ENCODE measurements at regions not wholly inside any gene's neighbourhood (a gene's known extent, or its start where the extent isn't known, plus 50 kb on each side); places are given as distances from the start of the nearest gene placed in this dataset.

DNA sequence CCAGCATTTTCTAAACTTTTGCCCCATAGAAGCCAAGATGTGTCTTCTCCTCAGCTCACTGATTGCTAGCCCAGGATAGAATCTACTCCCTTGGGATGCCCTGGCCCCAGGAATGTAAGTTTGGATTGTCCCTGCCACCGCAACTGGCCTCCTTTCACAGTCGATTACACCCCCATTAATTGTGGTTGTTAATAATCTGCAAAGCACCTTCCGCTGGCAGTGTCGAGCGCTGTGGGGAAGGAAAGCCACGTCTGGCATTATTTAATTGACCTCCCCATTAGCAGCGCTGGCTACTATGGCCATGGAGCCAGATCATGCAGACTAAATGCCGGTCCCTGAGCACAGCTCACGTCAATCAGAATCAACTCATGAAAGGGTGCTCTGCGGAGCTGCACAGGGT, 597.3 kb upstream of the PLXNA2 start:
- no peak for TF ChIP-seq CTCF (conservative IDR thresholded peaks at IDR 0.05; ENCODE audit: low read depth, low read length)
- no peak for DNase-seq (ENCODE audit: low read depth)
- H3K4me3 ChIP-seq (ENCODE audit: low read depth, low read length) = no peak overlapping the region

DNA sequence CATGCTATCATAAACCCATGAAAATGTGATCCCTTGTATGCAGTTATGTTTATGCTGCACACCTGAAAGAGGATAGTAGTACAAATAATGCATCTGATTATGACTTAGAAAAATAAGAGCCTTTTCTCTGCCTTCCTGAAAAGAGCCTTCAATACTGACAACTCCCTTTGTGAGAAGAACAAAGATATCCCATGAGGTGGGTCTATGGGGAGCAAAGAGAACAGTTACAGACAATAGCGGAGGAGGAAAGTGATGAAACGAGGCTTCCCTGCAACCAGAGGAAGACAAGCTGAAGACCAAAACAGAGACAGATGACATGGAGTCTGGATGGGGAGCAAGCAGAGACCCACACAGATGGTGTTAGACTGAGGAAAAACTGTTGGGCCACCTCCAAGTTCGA, 598.3 kb upstream of the PLXNA2 start:
- TF ChIP-seq CTCF (conservative IDR thresholded peaks at IDR 0.05; ENCODE audit: low read depth, low read length) = no peak
- DNase-seq (ENCODE audit: low read depth) = no peak
- H3K4me3 ChIP-seq (ENCODE audit: low read depth, low read length) = no peak overlapping the region

DNA sequence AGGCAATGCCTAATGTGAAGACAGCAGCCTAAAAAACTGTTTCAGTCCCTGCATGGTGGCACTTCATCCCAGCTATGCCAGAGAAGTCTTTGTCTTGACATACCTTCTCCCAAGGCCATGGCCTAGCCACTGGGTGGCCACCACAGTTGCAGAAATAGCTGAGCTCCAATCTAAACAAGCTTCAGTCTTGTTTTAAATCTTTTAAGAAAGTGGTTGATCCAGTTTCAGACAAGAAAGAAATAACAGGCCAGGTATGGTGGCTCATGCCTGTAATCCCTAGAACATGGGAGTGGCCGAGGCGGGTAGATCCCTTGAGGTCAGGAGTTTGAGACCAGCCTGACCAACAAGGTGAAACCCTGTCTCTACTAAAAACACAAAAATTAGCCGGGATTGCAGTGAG, 600.0 kb upstream of the PLXNA2 start:
- H3K4me3 ChIP-seq (ENCODE audit: low read depth, low read length) = no peak overlapping the region
- no peak for TF ChIP-seq CTCF (conservative IDR thresholded peaks at IDR 0.05; ENCODE audit: low read depth, low read length)
- no peak for DNase-seq (ENCODE audit: low read depth)

DNA sequence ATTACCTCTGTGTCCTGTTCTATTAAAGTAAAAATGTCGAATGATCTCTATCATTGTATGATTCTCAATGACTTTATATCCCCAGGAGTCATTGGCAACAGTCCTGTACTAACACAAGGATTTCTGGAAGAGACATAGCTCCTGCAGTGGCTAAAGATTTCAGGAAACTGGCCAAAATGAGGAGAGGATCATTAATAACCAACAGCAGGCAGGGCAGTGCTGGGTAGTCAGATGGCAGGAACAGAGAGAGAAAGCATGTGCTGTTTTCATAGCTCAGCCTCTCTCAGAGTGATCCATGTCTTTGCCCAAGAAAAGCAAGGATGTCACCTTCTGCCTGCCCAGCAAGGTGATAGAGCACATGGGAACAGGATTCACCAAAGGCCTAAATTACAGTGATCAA, 604.7 kb upstream of the PLXNA2 start:
- DNase-seq (ENCODE audit: low read depth) = no peak
- H3K4me3 ChIP-seq (ENCODE audit: low read depth, low read length) = no peak overlapping the region
- no peak for TF ChIP-seq CTCF (conservative IDR thresholded peaks at IDR 0.05; ENCODE audit: low read depth, low read length)

GRCh38 chr1:208850442-208850841, 606.3 kb upstream of the PLXNA2 start:
- no peak for TF ChIP-seq CTCF (conservative IDR thresholded peaks at IDR 0.05; ENCODE audit: low read depth, low read length)
- no peak overlapping the region for H3K4me3 ChIP-seq (ENCODE audit: low read depth, low read length)
- no peak for DNase-seq (ENCODE audit: low read depth)

- no peak for TF ChIP-seq CTCF (conservative IDR thresholded peaks at IDR 0.05; ENCODE audit: low read depth, low read length)
- no peak for DNase-seq (ENCODE audit: low read depth)
- no peak overlapping the region for H3K4me3 ChIP-seq (ENCODE audit: low read depth, low read length)
Measured at GRCh38 chr1:208851366-208851765, 607.2 kb upstream of the PLXNA2 start.

GRCh38 chr1:208852911-208853310, 608.7 kb upstream of the PLXNA2 start:
- TF ChIP-seq CTCF (conservative IDR thresholded peaks at IDR 0.05; ENCODE audit: low read depth, low read length) = no peak
- no peak for DNase-seq (ENCODE audit: low read depth)
- H3K4me3 ChIP-seq (ENCODE audit: low read depth, low read length) = no peak overlapping the region
